Muscle of leg (tissue), 3 donors: ENCODE measurements at regions not wholly inside any gene's neighbourhood (a gene's known extent, or its start where the extent isn't known, plus 50 kb on each side); places are given as distances from the start of the nearest gene placed in this dataset.

ENCODE experiments used
- DNase-seq: peaks from one replicate; pipeline ENCODE4 v3.0.0; 2013
- H3K27ac ChIP-seq: one replicate; pipeline ENCODE4 v1.5.1; 2013; ENCODE audit warnings: mild to moderate bottlenecking, low read length, control low read depth
- H3K27me3 ChIP-seq: one replicate; pipeline ENCODE4 v1.6.1; 2013; ENCODE audit warnings: low read length; ENCODE audit not compliant: control insufficient read depth, insufficient read depth
- H3K36me3 ChIP-seq: one replicate; pipeline ENCODE4 v1.6.1; 2013; ENCODE audit warnings: low read length; ENCODE audit not compliant: control insufficient read depth, insufficient read depth
- H3K4me1 ChIP-seq: one replicate; pipeline ENCODE4 v1.6.1; 2013; ENCODE audit warnings: low read length; ENCODE audit not compliant: control insufficient read depth, insufficient read depth
- H3K4me3 ChIP-seq: one replicate; pipeline ENCODE4 v1.5.1; 2013; ENCODE audit warnings: low read length, control low read depth
- H3K9me3 ChIP-seq: replicated peaks from 2 replicates; pipeline ENCODE4 v1.6.1; 2013; ENCODE audit warnings: low read depth, low read length; ENCODE audit not compliant: control insufficient read depth
- WGBS: methylation state at CpG from one replicate; pipeline ENCODE4 v1.1.5; 2013; ENCODE audit warnings: missing lambda C conversion rate; ENCODE audit not compliant: insufficient coverage; 5-methylcytosine and 5-hydroxymethylcytosine counted together

- no peaks in the 10 kb centered on the region for H3K36me3 ChIP-seq
- 45% methylated on average over 4 of the region's 7 CpGs for WGBS
- H3K9me3 ChIP-seq = no peaks in the 10 kb centered on the region
- peaks cover 14% of the 10 kb centered on the region for H3K27me3 ChIP-seq
- peak; percentile 55 for DNase-seq
- peaks cover 19% of the 10 kb centered on the region for H3K4me1 ChIP-seq
- no peak overlapping the region for H3K27ac ChIP-seq
- no peak overlapping the region for H3K4me3 ChIP-seq
Observed at GRCh38 chr5:34503379-34504253, 152.5 kb upstream of the RAI14 start.

DNA sequence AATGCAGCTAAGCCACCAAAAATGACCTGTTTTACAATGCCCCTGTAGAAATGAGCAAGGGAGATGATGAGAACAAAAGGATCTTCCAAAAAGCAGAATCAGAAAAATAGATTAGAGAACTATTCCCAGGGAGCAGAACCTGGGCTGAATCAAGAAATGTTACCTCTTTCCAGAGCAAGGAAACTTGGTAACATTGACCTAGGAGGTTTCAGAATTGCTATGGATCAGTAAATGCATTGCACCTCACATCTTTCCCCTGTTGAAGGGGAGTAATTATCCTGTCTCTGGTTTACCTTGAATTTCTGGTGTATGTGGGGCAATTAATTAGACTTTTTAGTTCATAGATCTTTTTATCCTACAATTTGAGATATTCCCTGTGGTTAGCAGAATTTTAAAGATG, 151.2 kb upstream of the RAI14 start:
- Histone ChIP-seq H3K9me3 (no peaks in the 10 kb centered on the region), H3K27me3 (peaks cover 11% of the 10 kb centered on the region), H3K27ac (no peak overlapping the region), H3K4me3 (no peak overlapping the region), H3K36me3 (no peaks in the 10 kb centered on the region), H3K4me1 (peaks cover 16% of the 10 kb centered on the region)
- DNase-seq = no peak

DNA sequence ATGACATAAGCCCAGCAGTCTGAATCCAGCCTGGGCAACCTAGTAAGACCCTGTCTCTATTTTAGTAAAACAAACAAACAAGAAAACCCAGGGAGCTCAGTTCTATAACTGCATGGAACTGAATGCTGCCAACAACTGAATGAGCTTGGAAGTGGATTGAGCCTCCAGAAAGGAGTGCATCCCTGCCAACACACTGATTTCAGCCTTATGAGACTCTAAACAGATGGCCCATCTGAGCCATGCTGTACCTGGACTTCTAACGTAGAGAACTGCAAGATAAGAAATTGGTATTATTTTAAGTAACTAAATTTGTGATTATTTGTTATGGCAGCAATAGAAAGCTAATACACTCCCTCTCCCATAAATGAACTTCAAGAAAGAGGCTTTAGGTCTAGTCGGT, 150.4 kb upstream of the RAI14 start:
- H3K27me3 ChIP-seq = peaks cover 11% of the 10 kb centered on the region
- H3K4me3 ChIP-seq = no peak overlapping the region
- no peaks in the 10 kb centered on the region for H3K36me3 ChIP-seq
- no peak for DNase-seq
- WGBS = no CpG with 5 or more reads among the region's 2 CpGs
- no peaks in the 10 kb centered on the region for H3K9me3 ChIP-seq
- peaks cover 14% of the 10 kb centered on the region for H3K4me1 ChIP-seq
- no peak overlapping the region for H3K27ac ChIP-seq

DNA sequence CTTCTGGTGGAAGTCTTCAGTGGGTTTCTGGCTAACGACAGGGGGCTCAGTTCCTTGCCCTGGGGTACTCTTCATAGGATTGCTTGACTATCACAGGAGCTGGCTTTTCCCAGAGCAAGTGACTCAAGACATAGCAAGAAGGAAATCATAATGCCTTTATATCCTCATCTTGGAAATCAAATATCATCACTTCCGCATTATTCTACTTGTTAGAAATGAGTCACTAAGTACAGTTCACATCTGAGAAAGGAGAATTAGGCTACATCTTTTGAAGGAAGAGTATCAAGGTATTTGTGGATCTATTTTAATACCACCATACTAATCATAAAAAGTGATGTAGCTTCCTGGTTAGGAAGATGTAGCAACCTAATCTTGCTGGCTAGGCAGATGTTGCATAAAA, 148.2 kb upstream of the RAI14 start:
- Histone ChIP-seq H3K4me3 (no peak overlapping the region), H3K27ac (no peak overlapping the region), H3K27me3 (peaks cover 6% of the 10 kb centered on the region), H3K9me3 (no peaks in the 10 kb centered on the region), H3K36me3 (no peaks in the 10 kb centered on the region), H3K4me1 (peaks cover 14% of the 10 kb centered on the region)
- 80% methylated on average over 1 of the region's 2 CpGs for WGBS
- no peak for DNase-seq

GRCh38 chr5:34509392-34509791, 146.7 kb upstream of the RAI14 start:
- Histone ChIP-seq H3K4me3 (no peak overlapping the region), H3K27me3 (peaks cover 5% of the 10 kb centered on the region), H3K36me3 (no peaks in the 10 kb centered on the region), H3K4me1 (peaks cover 6% of the 10 kb centered on the region), H3K9me3 (no peaks in the 10 kb centered on the region), H3K27ac (no peak overlapping the region)
- no peak for DNase-seq
- 86% methylated on average over 1 of the region's 2 CpGs for WGBS

- peaks cover 6% of the 10 kb centered on the region for H3K4me1 ChIP-seq
- peaks cover 5% of the 10 kb centered on the region for H3K27me3 ChIP-seq
- no peaks in the 10 kb centered on the region for H3K36me3 ChIP-seq
- no peaks in the 10 kb centered on the region for H3K9me3 ChIP-seq
- no peak overlapping the region for H3K4me3 ChIP-seq
- H3K27ac ChIP-seq = no peak overlapping the region
- DNase-seq = no peak
- WGBS = no CpG with 5 or more reads among the region's 5 CpGs
Observed at GRCh38 chr5:34510002-34510401, 146.1 kb upstream of the RAI14 start.

DNA sequence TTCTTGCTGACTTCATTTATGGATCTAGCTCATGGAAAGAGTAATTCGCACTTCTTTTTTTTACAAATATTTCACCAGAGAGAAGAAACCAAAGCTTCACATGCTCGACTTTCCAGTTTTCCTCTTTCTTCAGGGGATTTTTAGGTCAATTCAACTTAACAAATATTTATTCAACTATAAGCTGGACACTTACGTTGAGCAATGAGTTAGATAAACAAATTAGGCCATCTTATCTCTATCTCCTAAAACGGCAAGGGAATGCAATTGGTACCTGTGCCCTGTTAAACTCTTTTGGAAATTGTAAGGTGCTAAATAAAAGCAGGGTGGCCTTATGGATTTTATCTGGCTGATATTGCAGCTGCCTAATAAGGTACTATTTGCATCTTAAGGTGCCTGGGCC, 145.1 kb upstream of the RAI14 start:
- H3K4me3 ChIP-seq = no peak overlapping the region
- H3K36me3 ChIP-seq = no peaks in the 10 kb centered on the region
- WGBS = no CpG with 5 or more reads among the region's 4 CpGs
- H3K9me3 ChIP-seq = no peaks in the 10 kb centered on the region
- peaks cover 6% of the 10 kb centered on the region for H3K4me1 ChIP-seq
- H3K27ac ChIP-seq = no peak overlapping the region
- DNase-seq = no peak
- peaks cover 4% of the 10 kb centered on the region for H3K27me3 ChIP-seq

GRCh38 chr5:34511481-34511880, 144.6 kb upstream of the RAI14 start:
- Histone ChIP-seq H3K27ac (no peak overlapping the region), H3K4me3 (no peak overlapping the region), H3K27me3 (peaks cover 4% of the 10 kb centered on the region), H3K36me3 (no peaks in the 10 kb centered on the region), H3K4me1 (peaks cover 6% of the 10 kb centered on the region), H3K9me3 (no peaks in the 10 kb centered on the region)
- no peak for DNase-seq
- no CpG with 5 or more reads among the region's 1 CpG for WGBS

GRCh38 chr5:34511915-34512314, 144.2 kb upstream of the RAI14 start:
- peak; percentile 77 for DNase-seq
- 0% methylated on average over 2 of the region's 2 CpGs for WGBS
- H3K27ac ChIP-seq = no peak overlapping the region

DNA sequence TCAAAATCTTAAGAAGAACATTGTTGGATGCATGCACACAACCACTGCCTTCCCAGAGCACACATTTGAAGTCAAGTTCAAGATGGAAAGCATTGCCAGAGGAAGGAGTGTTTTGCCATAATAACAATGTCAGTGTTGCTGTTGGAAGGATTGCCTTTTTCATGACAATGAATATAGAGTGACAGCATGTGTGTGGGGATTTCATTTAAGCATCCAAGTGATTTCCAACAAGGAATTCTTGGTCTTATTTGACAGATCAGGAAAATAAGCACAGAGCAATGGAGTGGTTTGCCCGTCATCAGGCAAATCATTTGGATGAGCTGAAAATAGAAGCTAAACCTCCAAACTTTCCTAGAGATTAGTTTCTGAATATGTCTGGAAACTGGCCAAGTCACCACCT, 140.0 kb upstream of the RAI14 start:
- WGBS = 83% methylated on average over 1 of the region's 1 CpG

More at GRCh38 chr5:34511915-34512314, 144.2 kb upstream of the RAI14 start:
- no peaks in the 10 kb centered on the region for H3K9me3 ChIP-seq
- no peaks in the 10 kb centered on the region for H3K36me3 ChIP-seq
- no peak overlapping the region for H3K4me3 ChIP-seq
- peaks cover 6% of the 10 kb centered on the region for H3K4me1 ChIP-seq
- H3K27me3 ChIP-seq = peaks cover 4% of the 10 kb centered on the region

More for the DNA sequence above, 140.0 kb upstream of the RAI14 start:
- Histone ChIP-seq H3K27me3 (peaks cover 2% of the 10 kb centered on the region), H3K27ac (no peak overlapping the region), H3K9me3 (no peaks in the 10 kb centered on the region), H3K36me3 (no peaks in the 10 kb centered on the region), H3K4me1 (peaks cover 6% of the 10 kb centered on the region), H3K4me3 (no peak overlapping the region)
- DNase-seq = no peak
